ENCODE measurements at regions not wholly inside any gene's neighbourhood (a gene's known extent, or its start where the extent isn't known, plus 50 kb on each side); places are given as distances from the start of the nearest gene placed in this dataset.

DNA sequence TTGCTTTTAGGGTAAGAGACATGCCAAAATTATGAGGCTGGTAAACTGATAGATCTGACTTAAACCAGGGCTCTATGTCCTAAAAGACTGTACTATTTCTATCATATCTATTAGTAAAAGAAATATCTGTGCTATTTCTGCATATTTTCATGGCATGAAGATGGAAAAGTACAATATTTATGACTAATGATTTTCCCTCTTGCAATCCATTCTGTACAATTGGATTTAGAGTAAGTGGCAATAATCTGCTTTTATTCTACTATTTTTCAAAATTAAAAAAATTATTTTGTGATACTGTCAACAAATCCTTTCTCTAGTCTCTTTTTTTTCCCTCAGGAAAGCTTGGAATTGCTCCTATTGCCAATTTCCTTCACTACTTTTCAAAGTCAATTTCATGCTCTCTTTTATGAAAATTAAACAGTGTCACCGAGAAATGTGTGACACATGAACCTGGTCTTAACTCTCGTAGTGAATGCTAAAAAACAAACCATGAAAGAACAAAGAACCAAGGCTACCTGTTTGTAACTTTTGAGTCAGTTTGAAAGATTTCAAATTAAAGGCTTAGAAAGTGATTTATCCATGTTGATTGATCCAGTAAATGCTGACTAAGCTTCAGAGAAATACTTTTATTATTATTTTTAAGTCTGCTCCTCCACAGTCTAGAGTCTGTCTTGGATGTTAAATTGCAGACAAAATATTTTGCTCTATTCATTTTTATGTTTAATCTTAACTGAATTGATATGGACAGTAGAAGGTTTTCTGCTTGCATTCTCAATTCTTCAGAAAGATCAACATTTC, 262.7 kb upstream of the CHRM2 start:
- Histone ChIP-seq H3K27ac (ENCODE audit: low read length) (no peak overlapping the region), H3K27me3 (ENCODE audit: low read depth, low read length) (no peaks in the 10 kb centered on the region), H3K9me3 (ENCODE audit: control insufficient read depth in 1 of 2, low read length in 2 of 2) (peaks cover 0 to 10% of the 10 kb centered on the region in 2 donors), H3K4me1 (ENCODE audit: control insufficient read depth in 1 of 2, insufficient read depth in 2 of 2, low read length in 2 of 2) (no peaks in the 10 kb centered on the region), H3K4me3 (ENCODE audit: low read depth in 1 of 2, low read length in 2 of 2) (no peak overlapping the region), H3K36me3 (ENCODE audit: control insufficient read depth in 1 of 2, insufficient read depth in 2 of 2, low read length in 2 of 2) (no peaks in the 10 kb centered on the region)

DNA sequence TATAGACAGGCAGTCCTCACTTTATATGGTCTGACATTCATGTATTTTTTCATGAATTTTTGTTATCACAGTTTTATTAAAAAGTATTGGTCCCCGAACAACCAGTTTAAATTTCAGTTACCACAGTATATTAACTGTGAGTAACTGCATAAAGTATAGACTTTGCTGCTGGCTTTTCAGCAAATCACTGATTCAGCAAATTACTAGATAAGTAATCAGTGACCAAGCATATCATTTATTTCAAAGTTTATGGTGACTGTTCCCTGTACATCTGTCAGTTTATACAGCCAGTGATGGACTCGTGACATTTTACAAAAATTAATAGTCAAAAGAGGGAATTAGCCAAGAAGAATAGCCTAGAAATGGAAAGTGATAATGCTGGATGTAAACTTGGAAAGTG, 266.7 kb upstream of the CHRM2 start:
- H3K27me3 ChIP-seq (ENCODE audit: low read depth, low read length), result no peaks in the 10 kb centered on the region
- H3K4me1 ChIP-seq (ENCODE audit: control insufficient read depth in 1 of 2, insufficient read depth in 2 of 2, low read length in 2 of 2), result no peaks in the 10 kb centered on the region
- no peaks in the 10 kb centered on the region for H3K36me3 ChIP-seq (ENCODE audit: control insufficient read depth in 1 of 2, insufficient read depth in 2 of 2, low read length in 2 of 2)
- H3K27ac ChIP-seq (ENCODE audit: low read length), result no peak overlapping the region
- peaks cover 0 to 7% of the 10 kb centered on the region in 2 donors for H3K9me3 ChIP-seq (ENCODE audit: control insufficient read depth in 1 of 2, low read length in 2 of 2)
- no peak overlapping the region for H3K4me3 ChIP-seq (ENCODE audit: low read depth in 1 of 2, low read length in 2 of 2)

DNA sequence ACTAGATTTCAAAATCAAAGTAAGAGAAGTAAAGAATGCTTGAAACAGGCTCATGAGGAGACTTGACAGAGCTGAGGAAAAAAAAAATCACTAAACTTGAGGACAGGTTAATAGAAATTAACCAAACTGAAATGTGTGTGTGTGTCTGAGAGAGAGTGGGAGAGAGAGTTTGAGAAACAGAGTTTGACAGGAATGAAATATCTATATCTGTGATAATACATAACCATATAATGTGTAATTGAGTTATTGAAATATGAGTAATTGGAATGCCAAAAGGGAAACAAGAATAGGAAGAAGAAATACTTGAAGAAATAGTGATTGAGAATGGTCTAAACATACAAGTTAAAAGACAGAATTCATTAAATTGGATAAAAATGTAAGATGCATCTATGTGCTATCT, 268.0 kb upstream of the CHRM2 start:
- Histone ChIP-seq H3K36me3 (ENCODE audit: control insufficient read depth in 1 of 2, insufficient read depth in 2 of 2, low read length in 2 of 2) (no peaks in the 10 kb centered on the region), H3K27ac (ENCODE audit: low read length) (no peak overlapping the region), H3K9me3 (ENCODE audit: control insufficient read depth in 1 of 2, low read length in 2 of 2) (peaks cover 0 to 7% of the 10 kb centered on the region in 2 donors), H3K4me1 (ENCODE audit: control insufficient read depth in 1 of 2, insufficient read depth in 2 of 2, low read length in 2 of 2) (no peaks in the 10 kb centered on the region), H3K27me3 (ENCODE audit: low read depth, low read length) (no peaks in the 10 kb centered on the region), H3K4me3 (ENCODE audit: low read depth in 1 of 2, low read length in 2 of 2) (no peak overlapping the region)

DNA sequence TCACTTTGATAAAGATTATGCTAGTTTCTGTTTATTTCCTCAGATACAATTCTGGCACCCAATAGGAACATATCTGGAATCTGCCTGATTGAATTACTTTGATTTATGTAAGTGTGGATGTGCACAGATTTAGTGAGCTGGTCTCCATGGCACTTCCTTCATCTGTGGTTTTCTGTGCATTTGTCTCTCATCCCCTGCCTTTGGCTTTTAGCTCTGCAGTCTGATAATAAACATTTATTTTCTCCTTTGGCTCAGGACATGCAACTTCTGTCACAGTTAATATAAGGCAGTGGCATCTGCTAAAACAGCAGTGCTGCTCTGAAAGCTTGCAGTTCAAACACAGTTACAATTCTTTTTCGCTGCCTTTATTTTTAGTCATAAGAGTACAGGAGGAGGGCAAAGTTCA, 273.7 kb upstream of the CHRM2 start:
- Histone ChIP-seq H3K27ac (ENCODE audit: low read length) (no peak overlapping the region), H3K27me3 (ENCODE audit: low read depth, low read length) (no peaks in the 10 kb centered on the region), H3K9me3 (ENCODE audit: control insufficient read depth in 1 of 2, low read length in 2 of 2) (no peaks in the 10 kb centered on the region), H3K4me3 (ENCODE audit: low read depth in 1 of 2, low read length in 2 of 2) (no peak overlapping the region), H3K4me1 (ENCODE audit: control insufficient read depth in 1 of 2, insufficient read depth in 2 of 2, low read length in 2 of 2) (peaks cover 0 to 8% of the 10 kb centered on the region in 2 donors), H3K36me3 (ENCODE audit: control insufficient read depth in 1 of 2, insufficient read depth in 2 of 2, low read length in 2 of 2) (no peaks in the 10 kb centered on the region)

DNA sequence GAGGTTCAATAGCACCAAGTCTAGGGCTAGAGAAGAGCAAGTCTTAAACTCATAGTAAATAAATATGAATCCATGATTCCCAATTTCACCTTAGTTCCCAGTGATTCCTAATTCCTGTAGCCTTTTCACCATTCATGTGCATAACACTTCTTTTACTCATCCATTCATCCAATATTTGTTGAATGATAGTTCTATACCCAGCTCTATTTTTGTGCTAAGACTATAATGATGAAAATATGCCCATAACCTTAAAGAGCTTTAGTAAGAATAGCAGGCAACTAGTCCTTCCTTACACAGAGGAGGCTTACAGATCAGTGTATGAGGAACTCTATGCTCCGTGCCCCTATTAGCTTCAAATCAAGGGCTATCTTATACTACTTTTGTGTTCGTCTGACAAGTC, 280.2 kb upstream of the CHRM2 start:
- no peaks in the 10 kb centered on the region for H3K36me3 ChIP-seq (ENCODE audit: control insufficient read depth in 1 of 2, insufficient read depth in 2 of 2, low read length in 2 of 2)
- no peaks in the 10 kb centered on the region for H3K9me3 ChIP-seq (ENCODE audit: control insufficient read depth in 1 of 2, low read length in 2 of 2)
- no peak overlapping the region for H3K27ac ChIP-seq (ENCODE audit: low read length)
- no peak overlapping the region for H3K4me3 ChIP-seq (ENCODE audit: low read depth in 1 of 2, low read length in 2 of 2)
- no peaks in the 10 kb centered on the region for H3K27me3 ChIP-seq (ENCODE audit: low read depth, low read length)
- no peaks in the 10 kb centered on the region for H3K4me1 ChIP-seq (ENCODE audit: control insufficient read depth in 1 of 2, insufficient read depth in 2 of 2, low read length in 2 of 2)

DNA sequence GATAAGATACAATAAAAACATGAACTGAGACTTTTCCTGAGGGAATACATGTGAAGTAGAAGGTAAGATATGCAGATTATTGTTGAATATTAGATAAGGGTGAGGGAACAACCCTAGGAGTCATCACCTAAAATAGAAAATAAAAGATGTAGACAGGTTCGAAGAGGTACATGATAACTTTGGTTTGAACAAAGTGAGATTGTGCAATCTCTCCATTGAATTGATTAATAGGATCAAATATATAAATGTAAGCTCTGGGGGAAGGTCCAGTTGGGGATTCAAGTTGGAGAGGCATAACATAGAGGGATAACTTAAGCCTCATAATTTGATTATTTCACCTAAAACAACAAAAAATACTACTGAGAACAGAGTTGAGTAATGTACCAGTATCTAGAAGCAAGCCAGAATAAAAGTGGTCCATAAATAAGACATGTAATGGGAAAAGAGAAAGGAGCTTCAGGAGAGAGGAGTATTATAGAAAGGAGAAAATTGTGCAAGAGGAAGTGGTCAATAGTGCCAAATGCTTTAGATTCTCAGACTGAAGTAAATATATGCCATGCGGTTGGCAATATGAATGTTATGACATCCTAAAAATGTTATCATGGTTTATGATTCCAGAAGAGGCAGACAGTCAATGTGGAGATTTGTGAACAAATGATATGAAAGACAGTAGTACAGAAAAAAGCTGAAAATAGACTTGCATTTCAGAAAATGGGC, 282.3 kb upstream of the CHRM2 start:
- Histone ChIP-seq H3K36me3 (ENCODE audit: control insufficient read depth in 1 of 2, insufficient read depth in 2 of 2, low read length in 2 of 2) (no peaks in the 10 kb centered on the region), H3K27me3 (ENCODE audit: low read depth, low read length) (no peaks in the 10 kb centered on the region), H3K9me3 (ENCODE audit: control insufficient read depth in 1 of 2, low read length in 2 of 2) (no peaks in the 10 kb centered on the region), H3K27ac (ENCODE audit: low read length) (no peak overlapping the region), H3K4me3 (ENCODE audit: low read depth in 1 of 2, low read length in 2 of 2) (no peak overlapping the region), H3K4me1 (ENCODE audit: control insufficient read depth in 1 of 2, insufficient read depth in 2 of 2, low read length in 2 of 2) (no peaks in the 10 kb centered on the region)

DNA sequence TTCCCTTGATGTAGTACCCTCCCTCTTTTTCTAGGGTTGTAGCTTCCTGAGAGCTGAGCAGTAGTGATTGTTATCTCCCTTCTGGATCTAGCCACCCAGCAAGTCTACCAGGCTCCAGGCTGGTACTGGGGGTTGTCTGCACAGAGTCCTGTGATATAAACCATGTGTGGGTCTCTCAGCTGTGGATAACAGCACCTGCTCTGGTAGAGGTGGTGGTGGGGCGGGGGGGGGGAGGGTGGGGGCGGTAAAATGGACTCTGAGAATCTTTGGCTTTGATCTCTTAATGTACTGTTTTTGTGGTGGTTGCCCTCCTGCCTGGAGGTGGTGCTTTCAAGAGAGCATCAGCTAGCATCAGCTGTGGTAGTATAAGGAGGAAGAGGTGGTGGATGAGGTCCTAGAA, 302.0 kb upstream of the CHRM2 start:
- no peaks in the 10 kb centered on the region for H3K9me3 ChIP-seq (ENCODE audit: control insufficient read depth in 1 of 2, low read length in 2 of 2)
- H3K4me1 ChIP-seq (ENCODE audit: control insufficient read depth in 1 of 2, insufficient read depth in 2 of 2, low read length in 2 of 2), result no peaks in the 10 kb centered on the region

DNA sequence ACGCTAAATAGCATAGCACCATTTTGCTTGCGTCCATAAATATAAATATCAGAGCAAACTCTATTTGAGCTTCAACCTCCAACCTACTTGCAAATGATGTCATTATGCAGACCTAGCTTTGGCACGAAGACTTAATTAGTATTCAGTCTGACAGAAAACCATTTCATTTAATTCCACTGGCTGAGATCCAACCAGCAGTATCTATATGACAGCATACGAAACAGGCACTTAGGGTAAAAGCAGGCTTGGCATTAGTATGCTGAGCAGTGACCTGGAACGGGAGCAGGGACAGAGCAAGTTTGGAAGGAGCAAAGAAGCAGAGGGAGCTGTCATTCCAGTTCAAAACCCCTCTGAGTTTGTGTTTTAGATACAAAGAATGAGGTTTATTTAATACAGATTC, 312.5 kb upstream of the CHRM2 start:
- no peaks in the 10 kb centered on the region for H3K36me3 ChIP-seq (ENCODE audit: control insufficient read depth in 1 of 2, insufficient read depth in 2 of 2, low read length in 2 of 2)
- peaks cover 0 to 3% of the 10 kb centered on the region in 2 donors for H3K9me3 ChIP-seq (ENCODE audit: control insufficient read depth in 1 of 2, low read length in 2 of 2)
- H3K4me1 ChIP-seq (ENCODE audit: control insufficient read depth in 1 of 2, insufficient read depth in 2 of 2, low read length in 2 of 2), result peaks cover 0 to 7% of the 10 kb centered on the region in 2 donors
- H3K4me3 ChIP-seq (ENCODE audit: low read depth in 1 of 2, low read length in 2 of 2), result no peak overlapping the region
- H3K27ac ChIP-seq (ENCODE audit: low read length), result no peak overlapping the region
- no peaks in the 10 kb centered on the region for H3K27me3 ChIP-seq (ENCODE audit: low read depth, low read length)

More for the DNA sequence above, 302.0 kb upstream of the CHRM2 start:
- no peaks in the 10 kb centered on the region for H3K36me3 ChIP-seq (ENCODE audit: control insufficient read depth in 1 of 2, insufficient read depth in 2 of 2, low read length in 2 of 2)
- no peak overlapping the region for H3K27ac ChIP-seq (ENCODE audit: low read length)
- H3K27me3 ChIP-seq (ENCODE audit: low read depth, low read length), result no peaks in the 10 kb centered on the region
- no peak overlapping the region for H3K4me3 ChIP-seq (ENCODE audit: low read depth in 1 of 2, low read length in 2 of 2)

DNA sequence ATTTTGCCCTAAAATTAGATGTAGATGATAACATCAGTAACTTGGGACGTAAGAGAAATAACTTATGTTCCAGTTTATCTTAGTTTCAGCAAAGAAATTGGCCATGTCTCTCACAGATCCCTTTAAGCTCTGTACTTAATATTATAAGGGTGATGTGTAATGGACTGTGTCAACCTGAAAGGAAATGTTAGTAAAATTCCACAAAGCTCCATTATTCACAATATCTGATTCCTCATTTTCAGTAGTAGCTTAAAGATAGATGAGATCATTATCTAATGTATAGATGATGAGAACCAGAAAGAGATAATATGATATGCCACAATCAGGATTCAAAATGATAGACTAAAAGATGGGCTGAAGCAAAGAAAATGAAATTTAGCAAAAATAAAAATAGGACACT, 316.8 kb upstream of the CHRM2 start:
- H3K9me3 ChIP-seq (ENCODE audit: control insufficient read depth in 1 of 2, low read length in 2 of 2), result no peaks in the 10 kb centered on the region
- H3K4me1 ChIP-seq (ENCODE audit: control insufficient read depth in 1 of 2, insufficient read depth in 2 of 2, low read length in 2 of 2), result peaks cover 0 to 7% of the 10 kb centered on the region in 2 donors
- no peaks in the 10 kb centered on the region for H3K36me3 ChIP-seq (ENCODE audit: control insufficient read depth in 1 of 2, insufficient read depth in 2 of 2, low read length in 2 of 2)
- H3K27ac ChIP-seq (ENCODE audit: low read length), result no peak overlapping the region
- H3K27me3 ChIP-seq (ENCODE audit: low read depth, low read length), result no peaks in the 10 kb centered on the region
- H3K4me3 ChIP-seq (ENCODE audit: low read depth in 1 of 2, low read length in 2 of 2), result no peak overlapping the region

DNA sequence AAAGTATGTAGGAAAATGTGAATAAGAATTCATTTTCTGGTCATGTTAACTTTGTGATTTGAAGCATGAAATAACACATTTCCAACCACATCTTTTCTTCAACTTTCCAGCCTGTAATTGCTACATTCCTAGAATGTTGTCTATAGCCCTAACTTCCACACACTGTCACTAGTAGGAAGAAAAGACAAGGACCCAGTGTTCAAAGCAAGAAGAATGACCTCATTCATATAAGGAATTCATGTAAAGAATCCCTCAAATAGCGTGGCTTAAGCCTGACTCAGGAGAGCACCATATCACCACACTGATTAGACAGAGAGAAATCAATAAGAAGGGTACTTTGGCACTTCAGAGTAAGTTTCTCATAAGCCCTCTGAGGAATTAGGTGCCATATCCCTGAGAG, 318.7 kb upstream of the CHRM2 start:
- Histone ChIP-seq H3K4me3 (ENCODE audit: low read depth in 1 of 2, low read length in 2 of 2) (no peak overlapping the region), H3K4me1 (ENCODE audit: control insufficient read depth in 1 of 2, insufficient read depth in 2 of 2, low read length in 2 of 2) (no peaks in the 10 kb centered on the region), H3K27ac (ENCODE audit: low read length) (no peak overlapping the region), H3K9me3 (ENCODE audit: control insufficient read depth in 1 of 2, low read length in 2 of 2) (no peaks in the 10 kb centered on the region), H3K27me3 (ENCODE audit: low read depth, low read length) (no peaks in the 10 kb centered on the region), H3K36me3 (ENCODE audit: control insufficient read depth in 1 of 2, insufficient read depth in 2 of 2, low read length in 2 of 2) (no peaks in the 10 kb centered on the region)

DNA sequence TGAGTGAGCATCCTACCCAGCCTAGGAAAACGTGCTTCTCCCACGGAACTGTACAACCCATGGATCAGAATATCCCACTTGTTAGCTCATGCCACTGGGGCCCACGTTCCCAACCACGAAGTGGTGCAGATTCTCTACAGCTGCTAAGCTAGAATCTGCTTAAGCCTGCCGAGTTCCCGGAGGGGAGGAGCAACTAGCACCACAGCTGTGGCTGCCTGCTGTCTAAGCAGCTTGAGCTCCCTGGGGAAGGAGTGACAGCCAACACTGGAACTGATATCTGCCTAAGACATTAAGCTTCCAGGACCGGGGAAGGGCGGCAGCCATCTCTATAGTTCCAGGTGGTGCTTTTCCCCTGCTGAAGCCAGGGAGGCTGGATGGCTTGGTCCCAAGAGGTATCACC, 334.7 kb upstream of the CHRM2 start:
- Histone ChIP-seq H3K36me3 (ENCODE audit: control insufficient read depth in 1 of 2, insufficient read depth in 2 of 2, low read length in 2 of 2) (no peaks in the 10 kb centered on the region), H3K4me3 (ENCODE audit: low read depth in 1 of 2, low read length in 2 of 2) (no peak overlapping the region), H3K4me1 (ENCODE audit: control insufficient read depth in 1 of 2, insufficient read depth in 2 of 2, low read length in 2 of 2) (no peaks in the 10 kb centered on the region), H3K27me3 (ENCODE audit: low read depth, low read length) (no peaks in the 10 kb centered on the region), H3K9me3 (ENCODE audit: control insufficient read depth in 1 of 2, low read length in 2 of 2) (peaks cover 0 to 2% of the 10 kb centered on the region in 2 donors), H3K27ac (ENCODE audit: low read length) (no peak overlapping the region)
